ENCODE measurements at regions not wholly inside any gene's neighbourhood (a gene's known extent, or its start where the extent isn't known, plus 50 kb on each side); places are given as distances from the start of the nearest gene placed in this dataset.

GRCh38 chr2:120433816-120434290 lies 87.9 kb downstream of the INHBB start:
- Mint-ChIP-seq H3K27ac (no peak overlapping the region), H3K27me3 (peaks cover 9% of the 10 kb centered on the region), H3K4me1 (no peaks in the 10 kb centered on the region), H3K9me3 (no peaks in the 10 kb centered on the region), H3K4me3 (no peak overlapping the region), H3K36me3 (no peaks in the 10 kb centered on the region)
- no peak for DNase-seq

DNA sequence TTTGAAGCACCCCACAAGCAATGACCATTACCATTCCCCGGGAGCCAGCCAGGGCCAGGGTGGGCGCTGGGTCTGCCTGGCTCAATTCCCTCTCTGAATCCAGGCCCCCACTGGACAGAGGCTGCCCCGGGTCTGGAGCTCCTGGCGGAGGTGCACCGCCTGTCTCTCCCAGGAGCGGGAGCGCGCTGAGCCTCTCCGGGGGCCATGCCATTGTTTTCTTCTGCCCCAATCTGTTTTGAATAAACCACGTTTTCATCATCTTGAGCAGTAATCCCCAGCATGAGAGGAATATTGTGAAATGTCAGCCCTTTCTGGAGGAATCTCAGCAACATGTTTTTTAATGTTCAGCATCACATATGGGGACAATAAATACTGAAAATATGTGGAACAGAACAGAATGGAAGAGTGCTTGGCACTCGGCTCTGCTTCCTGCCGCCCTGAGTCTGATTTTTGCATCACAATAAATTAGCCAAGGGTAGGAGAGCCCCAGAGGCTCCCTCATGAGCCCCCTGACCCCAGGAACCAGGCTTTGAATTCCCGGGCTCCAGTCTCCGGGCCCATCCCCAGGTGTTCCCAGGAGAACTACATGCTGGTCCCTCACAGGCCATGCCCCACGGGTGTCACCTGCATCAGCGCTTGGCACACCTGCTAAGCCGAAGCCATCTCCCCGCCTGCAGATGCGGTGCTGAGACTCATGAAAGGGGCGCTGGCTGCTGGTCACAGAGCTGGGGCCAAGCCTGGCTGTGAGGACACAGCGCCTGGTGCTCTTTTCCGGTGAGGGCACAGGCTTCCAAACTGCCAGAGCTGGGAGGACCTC lies 88.8 kb downstream of the INHBB start:
- H3K4me3 Mint-ChIP-seq: no peak overlapping the region
- no peaks in the 10 kb centered on the region for H3K36me3 Mint-ChIP-seq
- no peaks in the 10 kb centered on the region for H3K4me1 Mint-ChIP-seq
- no peak overlapping the region for H3K27ac Mint-ChIP-seq
- peaks cover 9% of the 10 kb centered on the region for H3K27me3 Mint-ChIP-seq
- no peaks in the 10 kb centered on the region for H3K9me3 Mint-ChIP-seq
- DNase-seq: no peak

DNA sequence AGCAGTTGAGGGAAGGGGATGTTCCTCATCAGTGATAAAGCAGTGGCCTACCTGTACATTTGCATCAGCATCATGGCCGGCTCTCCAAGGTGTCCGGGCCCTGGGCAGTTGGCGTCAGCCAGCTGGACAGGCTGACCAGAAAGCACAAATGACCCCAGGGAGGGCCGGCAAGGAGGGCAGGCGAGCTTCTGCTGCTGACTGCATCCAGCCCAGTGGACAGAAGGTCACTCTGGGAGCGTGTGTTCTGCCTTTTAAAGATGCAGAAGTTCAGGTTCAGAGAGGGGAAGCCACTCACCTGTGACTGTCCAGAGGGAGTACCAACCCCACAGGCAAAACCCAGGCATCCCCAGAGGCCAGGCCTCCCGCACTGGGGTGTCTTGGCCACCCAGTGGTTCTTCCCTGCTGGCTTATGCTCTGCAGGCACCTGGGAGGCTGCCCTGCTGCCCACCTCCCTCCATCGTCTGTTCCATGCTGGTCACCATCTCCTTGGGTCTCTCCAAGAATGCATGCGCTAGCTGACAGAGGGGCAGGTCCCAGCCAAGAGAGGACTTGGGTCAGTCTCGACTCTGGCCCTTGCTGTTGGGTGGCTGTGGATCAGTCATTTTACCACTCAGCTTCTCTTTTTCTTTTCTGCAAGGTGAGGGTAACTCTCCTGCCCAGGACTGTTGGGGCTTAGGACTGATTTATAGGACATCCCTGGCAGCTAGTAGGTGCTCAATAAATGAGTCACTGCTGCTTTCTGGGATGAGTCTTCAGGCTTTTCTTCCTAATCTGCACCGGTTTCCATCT lies 89.9 kb downstream of the INHBB start:
- H3K4me1 Mint-ChIP-seq: no peaks in the 10 kb centered on the region
- no peaks in the 10 kb centered on the region for H3K36me3 Mint-ChIP-seq
- H3K9me3 Mint-ChIP-seq: no peaks in the 10 kb centered on the region
- H3K4me3 Mint-ChIP-seq: no peak overlapping the region
- no peak overlapping the region for H3K27ac Mint-ChIP-seq
- DNase-seq: no peak
- H3K27me3 Mint-ChIP-seq: peaks cover 14% of the 10 kb centered on the region

DNA sequence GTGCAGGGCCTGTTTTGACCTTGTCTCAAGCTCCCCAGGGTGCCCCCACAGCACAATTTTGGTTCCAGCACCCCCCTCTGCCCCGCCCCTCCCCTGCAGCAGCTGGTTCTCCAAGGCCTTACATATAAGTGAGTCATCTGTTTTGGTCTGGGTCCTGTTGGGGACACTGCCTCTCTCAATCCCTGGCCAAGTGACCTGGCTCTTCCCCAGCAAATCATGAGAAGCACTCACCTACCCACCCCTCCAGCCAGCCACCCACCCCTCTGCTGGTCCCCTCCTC lies 90.5 kb downstream of the INHBB start:
- H3K9me3 Mint-ChIP-seq: no peaks in the 10 kb centered on the region

GRCh38 chr2:120436885-120437603 lies 91.1 kb downstream of the INHBB start:
- Mint-ChIP-seq H3K9me3 (no peaks in the 10 kb centered on the region), H3K4me1 (peaks cover 2% of the 10 kb centered on the region), H3K4me3 (no peak overlapping the region), H3K27me3 (peaks cover 26% of the 10 kb centered on the region), H3K27ac (no peak overlapping the region), H3K36me3 (no peaks in the 10 kb centered on the region)
- peak; percentile 22 for DNase-seq

More for the DNA sequence above, 90.5 kb downstream of the INHBB start:
- Mint-ChIP-seq H3K27ac (no peak overlapping the region), H3K27me3 (peaks cover 20% of the 10 kb centered on the region), H3K4me1 (no peaks in the 10 kb centered on the region), H3K36me3 (no peaks in the 10 kb centered on the region), H3K4me3 (no peak overlapping the region)
- DNase-seq: no peak

DNA sequence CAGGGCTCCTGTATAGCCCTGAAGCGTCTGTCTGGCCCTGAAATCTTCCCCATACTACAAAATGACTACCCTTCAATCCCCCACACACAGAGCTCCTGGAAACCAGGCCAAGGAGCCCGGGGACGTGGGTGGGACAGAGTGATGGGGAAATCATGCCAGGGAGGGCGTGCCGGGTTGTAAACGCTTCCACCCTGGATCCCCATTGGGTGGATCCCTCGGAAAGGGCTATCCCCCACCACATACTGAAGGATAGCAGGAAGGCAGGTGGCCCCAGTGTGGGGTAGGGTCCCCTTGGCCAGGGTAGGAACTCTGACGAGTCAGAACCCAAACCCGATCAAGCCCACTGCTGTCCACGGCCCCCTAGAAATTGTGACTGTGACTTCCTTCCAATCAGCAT lies 91.7 kb downstream of the INHBB start:
- Mint-ChIP-seq H3K9me3 (no peaks in the 10 kb centered on the region), H3K4me3 (no peak overlapping the region), H3K27me3 (peaks cover 32% of the 10 kb centered on the region), H3K36me3 (no peaks in the 10 kb centered on the region), H3K4me1 (peaks cover 2% of the 10 kb centered on the region), H3K27ac (no peak overlapping the region)
- no peak for DNase-seq

- no peak overlapping the region for H3K27ac Mint-ChIP-seq
- no peak overlapping the region for H3K4me3 Mint-ChIP-seq
- H3K27me3 Mint-ChIP-seq: peaks cover 38% of the 10 kb centered on the region
- no peaks in the 10 kb centered on the region for H3K36me3 Mint-ChIP-seq
- no peak for DNase-seq
- no peaks in the 10 kb centered on the region for H3K9me3 Mint-ChIP-seq
- H3K4me1 Mint-ChIP-seq: peaks cover 2% of the 10 kb centered on the region
Measured at GRCh38 chr2:120438301-120439066, 92.5 kb downstream of the INHBB start.

GRCh38 chr2:120439067-120439368 lies 93.1 kb downstream of the INHBB start:
- Mint-ChIP-seq H3K27ac (no peak overlapping the region), H3K27me3 (peaks cover 44% of the 10 kb centered on the region), H3K36me3 (no peaks in the 10 kb centered on the region), H3K9me3 (no peaks in the 10 kb centered on the region), H3K4me3 (no peak overlapping the region), H3K4me1 (peaks cover 2% of the 10 kb centered on the region)
- DNase-seq: no peak

DNA sequence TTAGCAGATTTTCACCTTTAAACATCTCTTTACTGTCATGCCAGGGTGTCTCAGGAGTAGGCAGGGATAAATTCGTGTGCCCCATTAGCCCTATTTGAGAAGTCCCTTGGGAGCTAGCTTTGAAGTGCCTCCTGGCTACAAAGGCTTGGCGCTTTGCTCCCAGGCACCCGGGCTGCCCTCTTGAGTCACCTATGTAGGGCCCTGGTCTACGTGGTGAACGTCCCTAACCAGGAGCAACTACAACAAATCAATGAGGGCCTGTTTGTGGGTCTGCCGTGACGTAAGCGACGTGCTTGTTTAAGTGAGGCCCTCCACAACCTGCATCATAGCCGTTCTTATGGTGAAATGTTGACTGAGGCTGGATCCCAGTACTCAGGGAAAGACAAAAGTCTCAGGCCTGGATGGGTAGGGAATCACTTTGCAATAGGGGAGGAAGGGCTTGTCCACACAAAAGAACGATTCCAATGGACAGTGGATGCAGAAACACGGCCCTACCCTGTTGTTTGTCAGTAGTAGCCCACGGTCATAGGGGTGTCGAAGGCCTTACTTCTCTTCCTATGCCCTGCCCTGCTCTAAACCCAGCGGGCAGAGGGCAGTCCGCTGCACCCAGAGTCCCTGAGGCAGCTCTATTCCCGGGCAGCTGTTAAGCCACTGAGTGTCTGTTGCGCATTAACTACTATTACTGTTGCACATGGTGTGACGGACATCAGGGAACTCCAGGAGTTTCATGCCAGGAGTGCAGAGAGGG lies 93.9 kb downstream of the INHBB start:
- Mint-ChIP-seq H3K4me3 (no peak overlapping the region), H3K27ac (no peak overlapping the region), H3K9me3 (no peaks in the 10 kb centered on the region), H3K4me1 (peaks cover 2% of the 10 kb centered on the region), H3K27me3 (peaks cover 46% of the 10 kb centered on the region), H3K36me3 (no peaks in the 10 kb centered on the region)
- DNase-seq: no peak

DNA sequence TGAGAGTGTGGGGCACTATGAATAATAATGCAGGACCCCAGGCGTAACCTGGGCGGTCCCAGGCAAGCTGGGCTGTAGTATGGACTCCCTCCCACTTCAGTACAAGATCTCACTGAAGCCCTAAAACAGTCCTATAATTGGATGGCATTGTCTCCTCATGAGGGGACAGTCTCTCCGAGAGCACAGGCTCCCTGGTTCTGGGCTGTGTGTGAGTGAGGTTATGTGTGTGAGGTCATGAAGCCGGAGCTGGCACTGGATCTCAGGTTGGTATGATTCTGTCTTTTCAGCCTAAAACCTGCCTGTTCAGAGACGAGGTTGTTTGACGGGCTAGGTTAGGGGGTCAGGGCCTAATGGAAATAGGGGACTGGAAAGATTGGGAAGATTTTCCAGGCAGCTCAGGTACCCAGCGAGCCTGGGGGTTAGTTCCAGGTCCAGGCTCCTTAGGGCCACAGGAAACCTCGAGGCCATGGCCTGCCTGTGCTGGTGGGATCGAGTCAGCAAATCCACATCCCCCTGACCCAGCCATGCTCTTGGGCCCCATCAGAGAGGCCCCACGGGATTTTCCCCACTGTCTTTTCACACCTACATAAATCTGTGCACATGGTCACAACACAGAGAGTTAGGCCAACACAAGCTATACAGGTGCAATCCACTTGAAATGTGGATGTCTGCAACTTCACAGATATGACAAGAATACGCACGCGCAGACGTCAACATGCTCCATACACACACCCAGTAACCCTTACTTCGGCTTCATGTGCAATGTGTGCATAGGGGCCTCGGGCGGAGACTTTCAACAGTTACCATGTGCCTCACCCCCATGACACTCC lies 94.8 kb downstream of the INHBB start:
- no peak for DNase-seq
- Mint-ChIP-seq H3K9me3 (no peaks in the 10 kb centered on the region), H3K4me3 (no peak overlapping the region), H3K27ac (no peak overlapping the region), H3K27me3 (peaks cover 46% of the 10 kb centered on the region), H3K4me1 (peaks cover 2% of the 10 kb centered on the region), H3K36me3 (no peaks in the 10 kb centered on the region)

DNA sequence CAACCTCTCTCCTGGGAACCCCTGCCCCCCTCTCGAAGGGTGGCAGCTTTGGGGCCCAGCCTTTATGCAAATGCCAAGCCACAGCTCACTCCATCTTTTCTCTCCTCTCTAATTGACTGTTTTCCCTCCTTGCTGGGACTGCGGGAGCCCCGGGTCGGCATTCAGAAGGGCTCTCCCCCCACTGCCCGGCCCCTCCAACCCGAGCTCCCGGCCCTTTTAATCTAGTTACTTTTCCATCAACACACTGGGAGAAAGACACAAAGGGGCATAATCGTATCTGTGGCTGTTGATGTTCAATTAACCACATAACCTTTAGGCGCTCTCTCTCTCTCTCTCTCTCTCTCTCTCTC lies 95.4 kb downstream of the INHBB start:
- no peak overlapping the region for H3K4me3 Mint-ChIP-seq
- H3K4me1 Mint-ChIP-seq: peaks cover 2% of the 10 kb centered on the region
- H3K36me3 Mint-ChIP-seq: no peaks in the 10 kb centered on the region
- H3K27ac Mint-ChIP-seq: no peak overlapping the region
- no peak for DNase-seq
- H3K9me3 Mint-ChIP-seq: no peaks in the 10 kb centered on the region
- peaks cover 46% of the 10 kb centered on the region for H3K27me3 Mint-ChIP-seq

GRCh38 chr2:120441744-120442471 lies 96.0 kb downstream of the INHBB start:
- H3K27ac Mint-ChIP-seq: no peak overlapping the region
- peaks cover 2% of the 10 kb centered on the region for H3K4me1 Mint-ChIP-seq
- peak; percentile 14 for DNase-seq

DNA sequence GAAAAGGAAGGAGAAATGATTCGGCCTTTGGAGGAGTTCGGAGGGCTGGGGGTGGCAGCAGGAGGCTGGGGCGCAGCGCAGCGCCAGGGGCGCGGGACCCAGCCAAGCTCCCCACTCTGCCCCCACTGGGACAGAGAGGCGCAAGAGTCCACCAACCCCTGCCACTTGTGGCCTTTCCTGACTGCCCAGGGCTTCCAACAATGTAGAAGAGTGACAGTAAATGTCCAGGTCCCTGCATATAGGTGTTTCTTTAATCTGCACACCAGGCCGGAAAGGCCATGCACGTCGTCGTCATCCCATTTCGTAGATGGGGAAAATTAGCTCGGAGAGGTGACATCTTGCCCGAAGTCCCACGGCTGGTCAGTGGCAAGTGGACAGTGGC lies 96.6 kb downstream of the INHBB start:
- Mint-ChIP-seq H3K9me3 (no peaks in the 10 kb centered on the region), H3K36me3 (no peaks in the 10 kb centered on the region), H3K4me3 (peak overlapping the region; percentile 58), H3K27me3 (peaks cover 42% of the 10 kb centered on the region), H3K27ac (no peak overlapping the region), H3K4me1 (peaks cover 2% of the 10 kb centered on the region)
- DNase-seq: no peak

More at GRCh38 chr2:120441744-120442471, 96.0 kb downstream of the INHBB start:
- Mint-ChIP-seq H3K27me3 (peaks cover 42% of the 10 kb centered on the region), H3K36me3 (no peaks in the 10 kb centered on the region), H3K9me3 (no peaks in the 10 kb centered on the region), H3K4me3 (peak overlapping the region; percentile 58)

Data from activated naive CD8-positive, alpha-beta T cell treated with anti-CD3 and anti-CD28 coated beads for 36 hours (primary cell).